Right renal cortex interstitium (tissue), 3 donors: ENCODE measurements at regions not wholly inside any gene's neighbourhood (a gene's known extent, or its start where the extent isn't known, plus 50 kb on each side); places are given as distances from the start of the nearest gene placed in this dataset.
A peak's percentile ranks its signal among the peaks of the same experiment; 100 is the strongest.
"Not testable (repeated sequence)": the region's sequence is repeated elsewhere in the genome, so short reads cannot be mapped to it uniquely, and the experiment has no call there.

Experiments used
- DNase-seq, 3 donors: peaks; one replicate each; pipeline ENCODE4 v3.0.0-alpha.2; 2013; ENCODE audit warnings: low read depth in 3 of 3, low spot score in 2 of 3

GRCh38 chr2:185373229-185373628, 365.4 kb upstream of the FSIP2 start:
- no peak for DNase-seq

GRCh38 chr2:185374878-185375277, 363.7 kb upstream of the FSIP2 start:
- DNase-seq: no peak

DNA sequence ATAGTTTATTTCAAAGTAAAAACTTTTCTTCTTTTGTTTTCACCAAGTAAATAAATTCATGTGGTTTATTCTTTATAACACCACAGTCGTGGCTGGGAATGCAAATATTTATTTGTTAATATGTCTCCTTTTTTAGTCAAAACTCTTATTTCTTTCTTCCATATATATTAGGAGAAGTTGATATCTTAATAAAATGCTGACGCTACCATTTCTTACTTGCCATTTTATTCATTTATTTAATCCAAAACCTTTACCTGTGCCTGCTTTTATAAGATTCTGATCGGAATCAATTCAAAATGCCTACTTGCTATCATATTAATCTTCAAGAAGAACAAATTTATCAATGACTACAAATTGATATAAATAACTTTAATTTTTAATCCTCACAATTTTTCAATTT, 362.9 kb upstream of the FSIP2 start:
- DNase-seq: no peak

- no peak for DNase-seq
These were observed 357.0 kb upstream of the FSIP2 start for GRCh38 chr2:185381631-185382030.

- peak in 1 of 3 donors; percentile 2 for DNase-seq
These were observed 353.6 kb upstream of the FSIP2 start for GRCh38 chr2:185384822-185385560.

- DNase-seq: no peak
These were observed 350.4 kb upstream of the FSIP2 start for GRCh38 chr2:185388226-185388625.

DNA sequence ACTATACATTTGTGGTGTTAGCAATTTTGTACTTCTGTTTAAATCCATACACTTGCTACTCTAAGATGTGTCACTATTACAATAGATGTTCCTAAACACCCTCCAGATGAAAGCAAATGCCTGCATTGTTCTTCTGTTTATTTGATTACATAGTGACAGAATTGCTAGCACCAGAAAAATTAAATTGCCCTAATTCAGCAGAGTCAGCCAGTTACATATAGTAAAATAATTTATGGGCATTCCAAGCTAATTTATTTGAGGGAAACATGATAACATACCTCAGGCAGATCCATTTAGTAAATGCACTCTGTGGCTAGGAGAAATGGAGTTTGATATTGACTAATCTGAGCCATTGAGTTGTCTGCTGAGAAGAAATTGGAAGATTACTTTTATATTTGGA, 347.1 kb upstream of the FSIP2 start:
- no peak for DNase-seq

GRCh38 chr2:185393091-185393490, 345.5 kb upstream of the FSIP2 start:
- DNase-seq: no peak

GRCh38 chr2:185402474-185402873, 336.1 kb upstream of the FSIP2 start:
- no peak for DNase-seq

- DNase-seq: no peak
These were observed 334.0 kb upstream of the FSIP2 start for GRCh38 chr2:185404578-185404977.

DNA sequence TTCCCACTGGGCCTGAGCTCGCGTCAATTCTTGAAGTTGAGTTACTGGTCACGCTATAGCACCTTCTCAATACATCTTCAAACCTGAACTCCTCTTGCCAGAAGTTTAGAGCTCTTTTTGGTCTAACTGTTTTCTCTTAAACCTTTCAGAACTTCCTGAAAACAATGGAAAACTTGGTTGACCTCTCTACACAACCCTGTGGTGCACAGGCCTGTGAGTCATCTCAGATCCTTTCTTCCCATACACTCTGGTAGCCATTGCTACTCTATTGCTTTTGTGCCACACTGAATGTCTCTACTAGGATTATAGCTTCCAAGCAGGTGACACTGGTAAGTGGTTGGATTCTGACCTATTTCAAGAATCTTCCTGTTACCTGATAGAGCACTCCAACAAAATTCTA, 321.5 kb upstream of the FSIP2 start:
- no peak for DNase-seq

- no peak for DNase-seq
These were observed 320.9 kb upstream of the FSIP2 start for GRCh38 chr2:185417688-185418087.

DNA sequence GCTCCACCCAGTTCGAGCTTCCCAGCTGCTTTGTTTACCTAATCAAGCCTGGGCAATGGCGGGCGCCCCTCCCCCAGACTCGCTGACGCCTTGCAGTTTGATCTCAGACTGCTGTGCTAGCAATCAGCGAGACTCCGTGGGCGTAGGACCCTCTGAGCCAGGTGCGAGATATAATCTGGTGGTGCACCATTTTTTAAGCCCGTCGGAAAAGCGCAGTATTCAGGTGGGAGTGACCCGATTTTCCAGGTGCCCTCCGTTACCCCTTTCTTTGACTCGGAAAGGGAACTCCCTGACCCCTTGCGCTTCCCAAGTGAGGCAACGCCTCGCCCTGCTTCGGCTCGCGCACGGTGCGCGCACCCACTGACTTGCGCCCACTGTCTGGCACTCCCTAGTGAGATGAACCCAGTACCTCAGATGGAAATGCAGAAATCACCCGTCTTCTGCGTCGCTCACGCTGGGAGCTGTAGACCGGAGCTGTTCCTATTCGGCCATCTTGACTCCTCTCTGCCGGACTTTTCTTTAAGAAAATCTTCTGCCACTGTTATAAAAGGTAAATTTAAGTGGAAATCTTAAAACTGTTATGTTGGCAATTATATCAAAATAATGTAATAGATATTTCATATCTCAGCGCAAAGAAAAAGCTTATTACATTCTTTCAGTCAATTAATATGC, 313.5 kb upstream of the FSIP2 start:
- DNase-seq: not testable (repeated sequence)

GRCh38 chr2:185428000-185428399, 310.6 kb upstream of the FSIP2 start:
- no peak for DNase-seq

- no peak for DNase-seq
These were observed 304.8 kb upstream of the FSIP2 start for GRCh38 chr2:185433824-185434223.

GRCh38 chr2:185436787-185437372, 301.7 kb upstream of the FSIP2 start:
- no peak for DNase-seq

DNA sequence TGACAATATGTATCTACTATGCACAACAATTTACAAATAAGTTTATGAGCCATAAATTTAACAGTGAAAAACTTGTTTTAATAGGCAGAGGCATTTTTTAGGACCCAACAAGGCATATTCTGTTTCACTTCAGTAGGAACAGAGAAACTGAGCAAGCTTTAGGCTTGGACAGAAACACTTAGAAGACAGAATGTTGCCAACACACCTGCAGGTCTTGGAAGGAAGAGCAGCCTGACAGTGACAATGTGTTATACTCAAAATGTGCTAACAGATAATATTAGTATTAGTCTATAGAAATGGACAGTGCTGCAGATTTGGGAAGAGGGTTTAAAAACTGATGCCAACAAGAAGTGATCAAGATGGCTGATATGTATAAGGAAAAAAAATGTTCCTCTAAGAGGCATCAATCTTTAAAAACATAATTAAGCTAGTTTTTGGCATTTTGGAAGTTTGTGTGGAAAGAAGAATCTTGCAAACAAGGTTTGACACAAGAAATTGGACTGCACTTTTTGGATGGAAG, 297.1 kb upstream of the FSIP2 start:
- DNase-seq: no peak

DNA sequence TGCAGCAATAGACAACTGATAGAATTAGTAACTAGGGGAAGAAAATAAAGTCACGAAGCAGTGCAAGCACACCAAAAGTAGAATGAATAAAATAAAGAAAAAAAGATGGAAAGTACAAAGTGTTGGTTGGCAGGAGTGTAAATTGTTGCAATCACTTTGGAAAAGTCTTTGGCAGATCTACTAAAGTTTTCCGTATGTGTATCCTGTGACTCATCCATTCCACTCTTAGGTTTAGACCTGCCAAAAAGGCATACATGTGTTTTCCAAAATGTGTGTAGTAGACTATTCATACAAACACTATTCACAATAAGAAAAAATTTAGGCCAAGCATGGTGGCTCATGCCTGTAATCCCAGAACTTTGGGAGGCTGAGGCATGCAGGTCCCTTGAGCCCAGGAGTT, 282.1 kb upstream of the FSIP2 start:
- no peak for DNase-seq

DNA sequence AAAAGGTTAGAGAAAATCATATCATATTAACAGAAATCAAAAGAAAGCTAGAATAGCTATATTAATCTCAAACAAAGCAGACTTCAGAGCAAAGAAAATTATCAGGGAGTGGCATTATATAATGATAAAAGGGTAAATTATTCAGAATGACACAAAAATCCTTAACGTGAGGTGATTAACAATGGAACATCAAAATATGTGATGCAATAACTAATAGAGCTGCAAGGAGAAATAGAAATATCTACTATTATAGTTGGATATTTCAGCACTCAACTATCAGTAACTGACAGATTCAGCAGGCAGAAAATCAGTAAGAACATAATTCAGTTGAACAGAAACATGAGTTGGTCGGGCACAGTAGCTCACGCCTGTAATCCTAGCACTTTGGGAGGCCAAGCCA, 275.1 kb upstream of the FSIP2 start:
- DNase-seq: no peak

- no peak for DNase-seq
These were observed 271.7 kb upstream of the FSIP2 start for GRCh38 chr2:185466915-185467314.

GRCh38 chr2:185471441-185471840, 267.2 kb upstream of the FSIP2 start:
- no peak for DNase-seq

GRCh38 chr2:185472574-185472973, 266.0 kb upstream of the FSIP2 start:
- no peak for DNase-seq
